H1 (cell line): ENCODE measurements at regions not wholly inside any gene's neighbourhood (a gene's known extent, or its start where the extent isn't known, plus 50 kb on each side); places are given as distances from the start of the nearest gene placed in this dataset.
"Not testable (repeated sequence)": the region's sequence is repeated elsewhere in the genome, so short reads cannot be mapped to it uniquely, and the experiment has no call there.

ENCODE experiments used
- CTCF ChIA-PET: fragments of 300-600 bp; sonication (Branson Sonifier 250); formaldehyde crosslinking; loops from one replicate; lab custom pipeline; 2021; ENCODE audit not compliant: partially characterized antibody; lab: Charles Lee
- POLR2A ChIA-PET: fragments of 300-600 bp; sonication (Branson Sonifier 250); formaldehyde crosslinking; loops from one replicate; lab custom pipeline; 2021; ENCODE audit warnings: inconsistent platforms; ENCODE audit not compliant: partially characterized antibody; lab: Charles Lee
- DNase-seq, 2 experiments: peaks; one replicate each; pipeline versions ENCODE4 v3.0.0 to v3.0.0-alpha.2; 2010 to 2022; ENCODE audit warnings: low spot score in 2 of 2, low read depth in 1 of 2, mixed read lengths in 1 of 2
- FAIRE-seq: peaks from 2 replicates; lab custom pipeline; 2011; peaks lifted over from hg19 to GRCh38; lab: Jason Lieb, UNC
- H2AFZ ChIP-seq: 2 replicates; pipeline ENCODE4 v1.8.1; 2012; ENCODE audit warnings: low read length, inconsistent platforms
- H2AK5ac ChIP-seq: 2 replicates; pipeline ENCODE4 v1.6.1; 2013; ENCODE audit warnings: low read depth, low read length
- H2BK120ac ChIP-seq: replicated peaks from 2 replicates; pipeline ENCODE3; 2013; ENCODE audit warnings: low read depth, low read length, inconsistent platforms
- H2BK12ac ChIP-seq: 2 replicates; pipeline ENCODE4 v1.6.1; 2013; ENCODE audit warnings: low read depth, low read length
- H2BK15ac ChIP-seq: 2 replicates; pipeline ENCODE4 v1.6.1; 2013; ENCODE audit warnings: low read length
- H2BK20ac ChIP-seq: 2 replicates; pipeline ENCODE4 v1.6.1; 2013; ENCODE audit warnings: low read length
- H2BK5ac ChIP-seq: 2 replicates; pipeline ENCODE4 v1.6.1; 2013; ENCODE audit warnings: low read depth, low read length
- H3K14ac ChIP-seq: 2 replicates; pipeline ENCODE4 v1.6.1; 2013; ENCODE audit warnings: inconsistent platforms; ENCODE audit not compliant: insufficient read length
- H3K18ac ChIP-seq: 2 replicates; pipeline ENCODE4 v1.6.1; 2013; ENCODE audit warnings: low read length; ENCODE audit errors: extremely low read depth
- H3K23ac ChIP-seq: 2 replicates; pipeline ENCODE4 v1.6.1; 2013; ENCODE audit warnings: inconsistent platforms; ENCODE audit not compliant: insufficient read length
- H3K23me2 ChIP-seq: 2 replicates; pipeline ENCODE4 v1.6.1; 2013; ENCODE audit warnings: low read depth, low read length
- H3K27ac ChIP-seq: 2 replicates; pipeline ENCODE4 v1.6.1; 2011; ENCODE audit warnings: low read depth, low read length, inconsistent platforms
- H3K27me3 ChIP-seq, 4 experiments: replicated peaks in 1 of 4; 1 replicate in 1 of 4; 2 replicates in 3 of 4; pipeline versions ENCODE4 v1.6.1 to v1.8.1; 2011 to 2013; ENCODE audit warnings: low read length in 3 of 4, mild to moderate bottlenecking in 3 of 4, inconsistent platforms in 2 of 4, mixed read lengths in 2 of 4, moderate library complexity in 1 of 4; ENCODE audit not compliant: control insufficient read depth in 3 of 4, insufficient read depth in 3 of 4; ENCODE audit errors: extremely low read depth in 1 of 4
- H3K36me3 ChIP-seq, 4 experiments: 2 replicates each; pipeline versions ENCODE4 v1.6.1 to v1.8.1; 2011 to 2013; ENCODE audit warnings: mild to moderate bottlenecking in 4 of 4, low read length in 3 of 4, moderate library complexity in 2 of 4, control low read depth in 1 of 4, inconsistent platforms in 1 of 4; ENCODE audit not compliant: insufficient read depth in 4 of 4, control insufficient read depth in 2 of 4
- H3K4ac ChIP-seq: replicated peaks from 2 replicates; pipeline ENCODE3; 2013; ENCODE audit warnings: low read length, low read depth, mixed read lengths, inconsistent platforms; ENCODE audit not compliant: insufficient read length
- H3K4me1 ChIP-seq, 4 experiments: replicated peaks in 1 of 4; 1 replicate in 1 of 4; 2 replicates in 3 of 4; pipeline versions ENCODE4 v1.6.1 to v1.8.1; 2011 to 2013; ENCODE audit warnings: low read length in 3 of 4, inconsistent platforms in 2 of 4, mixed read lengths in 1 of 4; ENCODE audit not compliant: insufficient read depth in 4 of 4, control insufficient read depth in 3 of 4
- H3K4me2 ChIP-seq, 2 experiments: 2 replicates each; pipeline versions ENCODE4 v1.6.1 to v1.8.1; 2011 to 2013; ENCODE audit warnings: low read depth in 2 of 2, low read length in 2 of 2, control low read depth in 1 of 2, inconsistent platforms in 1 of 2, mild to moderate bottlenecking in 1 of 2; ENCODE audit not compliant: insufficient read depth in 1 of 2
- H3K4me3 ChIP-seq, 4 experiments: fragments of 200-600, 300-600 bp in 1 of 4; sonication (generic), shearing (Covaris generic), sonication (Bioruptor Twin) in 1 of 4; 2 replicates each; pipeline versions ENCODE4 v1.5.1 to v1.8.1; 2011 to 2016; ENCODE audit warnings: low read length in 4 of 4, low read depth in 3 of 4, control low read depth in 2 of 4, inconsistent platforms in 2 of 4, mild to moderate bottlenecking in 2 of 4, mixed read lengths in 1 of 4, moderate library complexity in 1 of 4; ENCODE audit not compliant: insufficient read depth in 2 of 4; ENCODE audit errors: extremely low read depth in 1 of 4
- H3K56ac ChIP-seq: replicated peaks from 2 replicates; pipeline ENCODE3; 2013; ENCODE audit warnings: low read depth, mild to moderate bottlenecking, mixed read lengths, low read length, inconsistent platforms; ENCODE audit not compliant: insufficient read length
- H3K79me1 ChIP-seq: 2 replicates; pipeline ENCODE4 v1.6.1; 2013; ENCODE audit warnings: low read depth, low read length, control low read depth
- H3K79me2 ChIP-seq, 2 experiments: 2 replicates each; pipeline versions ENCODE4 v1.6.1 to v1.8.1; 2012 to 2013; ENCODE audit warnings: low read length in 2 of 2, mild to moderate bottlenecking in 2 of 2, inconsistent platforms in 1 of 2; ENCODE audit not compliant: insufficient read depth in 2 of 2, control insufficient read depth in 1 of 2
- H3K9ac ChIP-seq, 4 experiments: replicated peaks in 1 of 4; 1 replicate in 1 of 4; 2 replicates in 3 of 4; pipeline versions ENCODE4 v1.6.1 to v1.8.1; 2011 to 2013; ENCODE audit warnings: low read depth in 3 of 4, low read length in 3 of 4, control low read depth in 2 of 4, mild to moderate bottlenecking in 2 of 4, moderate library complexity in 2 of 4, inconsistent platforms in 1 of 4; ENCODE audit errors: extremely low read depth in 1 of 4
- H3K9me3 ChIP-seq, 2 experiments: 2 replicates each; pipeline versions ENCODE4 v1.6.1 to v1.8.1; 2012 to 2013; ENCODE audit warnings: mild to moderate bottlenecking in 2 of 2, moderate library complexity in 2 of 2, control low read depth in 1 of 2, inconsistent platforms in 1 of 2, low read depth in 1 of 2, low read length in 1 of 2, mixed read lengths in 1 of 2; ENCODE audit not compliant: insufficient read depth in 2 of 2
- H4K20me1 ChIP-seq, 2 experiments: replicated peaks in 1 of 2; 2 replicates each; pipeline versions ENCODE3 to v1.8.1; 2011 to 2013; ENCODE audit warnings: inconsistent platforms in 2 of 2, low read length in 2 of 2, mild to moderate bottlenecking in 1 of 2; ENCODE audit not compliant: insufficient read depth in 2 of 2, control insufficient read depth in 1 of 2
- H4K5ac ChIP-seq: 2 replicates; pipeline ENCODE4 v1.6.1; 2013; ENCODE audit warnings: low read length, low read depth, mixed read lengths, inconsistent platforms; ENCODE audit not compliant: insufficient read length
- H4K8ac ChIP-seq: 2 replicates; pipeline ENCODE4 v1.8.0; 2013; ENCODE audit warnings: mild to moderate bottlenecking, moderate library complexity, low read length, inconsistent platforms; ENCODE audit not compliant: insufficient read depth; ENCODE audit errors: extremely low read depth
- H4K91ac ChIP-seq: replicated peaks from 2 replicates; pipeline ENCODE3; 2013; ENCODE audit warnings: low read length, mixed read lengths, inconsistent platforms; ENCODE audit not compliant: insufficient read length
- KDM1A ChIP-seq: fragments of 200-600, 300-600 bp; sonication (generic); IDR thresholded peaks from 2 replicates; pipeline ENCODE4 v1.7.1; 2016; ENCODE audit warnings: mild to moderate bottlenecking, low read length, borderline replicate concordance
- SP4 ChIP-seq: IDR thresholded peaks from 2 replicates; pipeline ENCODE4 v1.6.1; 2012; ENCODE audit warnings: low read length, inconsistent platforms
- SRF ChIP-seq: IDR thresholded peaks from 2 replicates; pipeline ENCODE4 v1.6.1; 2011; ENCODE audit warnings: mild to moderate bottlenecking, low read depth, low read length, moderate library complexity
- TEAD4 ChIP-seq: IDR thresholded peaks from 2 replicates; pipeline ENCODE4 v1.6.1; 2012; ENCODE audit warnings: low read depth, low read length, inconsistent platforms, mixed read lengths
- ZNF274 ChIP-seq: IDR thresholded peaks from 2 replicates; pipeline ENCODE4 v1.7.0; 2012; ENCODE audit warnings: low read length, borderline replicate concordance; ENCODE audit errors: extremely low read depth
- WGBS, 2 experiments: shearing (Covaris generic) in 1 of 2; methylation state at CpG; one replicate each; pipeline versions ENCODE4 v1.1.6 to v1.1.7; 2013 to 2015; ENCODE audit warnings: low lambda C conversion rate in 2 of 2, mixed read lengths in 2 of 2, inconsistent platforms in 1 of 2, low coverage in 1 of 2, missing lambda C conversion rate in 1 of 2; ENCODE audit not compliant: insufficient replicate concordance in 2 of 2, insufficient coverage in 1 of 2, insufficient read length in 1 of 2; ENCODE audit errors: extremely low coverage in 1 of 2, missing lambda C conversion rate in 1 of 2; 5-methylcytosine and 5-hydroxymethylcytosine counted together
- TF ChIP-seq, protein P1 (sequence below): IDR thresholded peaks from 2 replicates; pipeline ENCODE4 v1.6.1; 2011; ENCODE audit warnings: low read length, improper control_type of control experiment

DNA sequence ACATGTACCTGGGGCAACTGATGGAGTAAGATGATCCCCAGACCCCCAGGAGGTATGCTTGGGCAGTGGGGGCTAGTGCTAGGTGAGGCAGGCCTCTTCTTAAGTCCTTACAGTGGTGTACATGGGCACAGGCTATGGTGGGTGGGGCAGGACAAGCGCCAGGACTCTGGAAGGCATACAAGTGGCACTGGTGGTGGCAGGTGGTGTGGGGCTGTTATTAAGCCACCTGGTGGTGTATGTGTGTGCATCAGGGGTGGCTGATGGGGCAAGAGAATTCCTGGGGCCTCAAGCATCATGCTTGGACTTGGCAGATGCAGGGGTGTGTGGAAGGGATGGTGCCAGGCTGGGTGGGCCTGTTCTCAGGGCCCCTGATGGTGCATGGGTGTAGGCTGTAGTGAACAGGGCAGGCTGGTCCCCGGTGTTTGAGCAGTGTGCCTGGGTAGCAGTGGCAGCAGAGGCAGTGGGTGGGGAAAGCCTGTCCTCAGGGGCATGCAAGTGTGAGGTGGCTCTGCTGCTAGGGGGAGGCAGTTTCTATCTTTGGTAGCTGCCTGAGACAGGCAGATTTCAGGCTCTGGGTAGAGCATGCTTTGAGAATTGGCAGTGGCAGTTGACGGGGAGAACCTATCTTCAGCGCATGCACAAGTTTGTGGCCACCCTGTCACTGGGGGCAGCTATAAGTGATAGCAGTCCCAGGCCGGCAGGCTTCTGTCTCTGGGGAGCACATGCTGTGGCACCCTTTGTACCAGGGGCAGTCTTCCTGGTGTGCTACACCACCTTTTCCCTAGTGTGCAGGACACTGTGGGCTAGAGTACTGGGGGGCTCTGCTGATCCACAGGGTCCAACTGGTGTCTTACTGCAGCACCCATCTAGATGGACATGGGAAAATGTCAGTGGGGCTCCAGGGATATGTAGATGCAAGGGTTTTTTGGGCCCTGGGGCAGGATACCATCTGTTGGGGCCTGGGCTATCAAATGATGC is 52.6 kb upstream of the ABCD2 start (continued):
- no peak for TF ChIP-seq SP4
- TF ChIP-seq TEAD4 = no peak
- TF ChIP-seq KDM1A = no peak
- TF ChIP-seq, protein P1, sequence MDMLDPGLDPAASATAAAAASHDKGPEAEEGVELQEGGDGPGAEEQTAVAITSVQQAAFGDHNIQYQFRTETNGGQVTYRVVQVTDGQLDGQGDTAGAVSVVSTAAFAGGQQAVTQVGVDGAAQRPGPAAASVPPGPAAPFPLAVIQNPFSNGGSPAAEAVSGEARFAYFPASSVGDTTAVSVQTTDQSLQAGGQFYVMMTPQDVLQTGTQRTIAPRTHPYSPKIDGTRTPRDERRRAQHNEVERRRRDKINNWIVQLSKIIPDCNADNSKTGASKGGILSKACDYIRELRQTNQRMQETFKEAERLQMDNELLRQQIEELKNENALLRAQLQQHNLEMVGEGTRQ = no peak
- no peak for TF ChIP-seq SRF
- no peak for TF ChIP-seq ZNF274

DNA sequence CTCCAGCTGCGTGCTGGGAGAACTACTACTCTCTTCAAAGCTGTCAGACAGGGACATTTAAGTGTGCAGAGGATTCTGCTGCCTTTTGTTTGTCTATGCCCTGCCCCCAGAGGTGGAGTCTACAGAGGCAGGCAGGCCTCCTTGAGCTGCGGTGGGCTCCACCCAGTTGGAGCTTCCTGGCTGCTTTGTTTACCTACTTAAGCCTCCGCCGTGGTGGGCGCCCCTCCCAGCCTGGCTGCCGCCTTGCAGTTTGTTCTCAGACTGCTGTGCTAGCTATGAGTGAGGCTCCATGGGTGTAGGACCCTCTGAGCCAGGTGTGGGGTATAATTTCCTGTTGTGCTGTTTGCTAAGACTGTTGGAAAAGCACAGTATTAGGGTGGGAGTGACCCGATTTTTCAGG is 49.9 kb upstream of the ABCD2 start:
- POLR2A ChIA-PET = interaction anchor here (0.7 kb wide), 1 partner anchor 352 kb away, joined by 3 read pairs; no protein-coding TSS in a partner anchor
- not testable (repeated sequence) for FAIRE-seq, H3K23me2 ChIP-seq

More for the DNA sequence above, 49.9 kb upstream of the ABCD2 start:
- CTCF ChIA-PET, H3K18ac ChIP-seq, H3K9me3 ChIP-seq, H4K20me1 ChIP-seq, H3K79me2 ChIP-seq, H3K9ac ChIP-seq, H2BK20ac ChIP-seq, H4K91ac ChIP-seq, H2BK120ac ChIP-seq, H2BK15ac ChIP-seq, H2BK12ac ChIP-seq, H4K8ac ChIP-seq, H4K5ac ChIP-seq, H3K36me3 ChIP-seq, H3K4me1 ChIP-seq, H3K23ac ChIP-seq, H3K79me1 ChIP-seq, DNase-seq, H2BK5ac ChIP-seq, H3K56ac ChIP-seq, H3K4ac ChIP-seq, H2AK5ac ChIP-seq, H3K14ac ChIP-seq, H3K27ac ChIP-seq, H3K27me3 ChIP-seq: not testable (repeated sequence)
- peak overlapping the region; percentile 32; the same call in 1 of the 2 replicates for H2AFZ ChIP-seq
- peak overlapping the region in 1 of 2 experiments; percentile 42; a peak in 1 of 4 replicates for H3K4me2 ChIP-seq
- peak overlapping the region in 1 of 4 experiments; percentile 24; a peak in 1 of 8 replicates for H3K4me3 ChIP-seq
- WGBS, 2 experiments = 46% methylated on average over 7 of the region's 7 CpGs; no CpG with 5 or more reads in 1 of the 2 experiments
